ENCODE measurements at regions not wholly inside any gene's neighbourhood (a gene's known extent, or its start where the extent isn't known, plus 50 kb on each side); places are given as distances from the start of the nearest gene placed in this dataset.
A peak's percentile ranks its signal among the peaks of the same experiment; 100 is the strongest.
"Not testable (repeated sequence)": the region's sequence is repeated elsewhere in the genome, so short reads cannot be mapped to it uniquely, and the experiment has no call there.

GRCh38 chr5:36489505-36489904 is 116.9 kb upstream of the SLC1A3 start:
- DNase-seq = no peak

- DNase-seq = no peak
Measured at GRCh38 chr5:36491856-36492255, 114.5 kb upstream of the SLC1A3 start.

- no peak for DNase-seq
Measured at GRCh38 chr5:36492984-36493654, 113.3 kb upstream of the SLC1A3 start.

GRCh38 chr5:36494028-36494427 is 112.4 kb upstream of the SLC1A3 start:
- no peak for DNase-seq

- no peak for DNase-seq
Measured at GRCh38 chr5:36494841-36495601, 111.4 kb upstream of the SLC1A3 start.

- no peak for DNase-seq
Measured at GRCh38 chr5:36495611-36496010, 110.8 kb upstream of the SLC1A3 start.

- no peak for DNase-seq
Measured at GRCh38 chr5:36496471-36496870, 109.9 kb upstream of the SLC1A3 start.

- DNase-seq = no peak
Measured at GRCh38 chr5:36502608-36503007, 103.8 kb upstream of the SLC1A3 start.

- DNase-seq = no peak
Measured at GRCh38 chr5:36505021-36505420, 101.4 kb upstream of the SLC1A3 start.

GRCh38 chr5:36507332-36507952 is 99.0 kb upstream of the SLC1A3 start:
- peak; percentile 69 for DNase-seq

GRCh38 chr5:36508331-36508730 is 98.1 kb upstream of the SLC1A3 start:
- not testable (repeated sequence) for DNase-seq

- DNase-seq = not testable (repeated sequence)
Measured at GRCh38 chr5:36513647-36514046, 92.8 kb upstream of the SLC1A3 start.

- no peak for DNase-seq
Measured at GRCh38 chr5:36519881-36520280, 86.5 kb upstream of the SLC1A3 start.

- DNase-seq = no peak
Measured at GRCh38 chr5:36521219-36521618, 85.2 kb upstream of the SLC1A3 start.

GRCh38 chr5:36521838-36522745 is 84.3 kb upstream of the SLC1A3 start:
- DNase-seq = no peak

- DNase-seq = no peak
Measured at GRCh38 chr5:36522746-36523065, 83.7 kb upstream of the SLC1A3 start.

GRCh38 chr5:36523450-36523849 is 83.0 kb upstream of the SLC1A3 start:
- DNase-seq = no peak

GRCh38 chr5:36523926-36524325 is 82.5 kb upstream of the SLC1A3 start:
- no peak for DNase-seq

- DNase-seq = no peak
Measured at GRCh38 chr5:36526537-36526936, 79.9 kb upstream of the SLC1A3 start.

GRCh38 chr5:36528588-36528987 is 77.8 kb upstream of the SLC1A3 start:
- DNase-seq = no peak

GRCh38 chr5:36529142-36529541 is 77.3 kb upstream of the SLC1A3 start:
- DNase-seq = no peak

- DNase-seq = no peak
Measured at GRCh38 chr5:36530215-36530614, 76.2 kb upstream of the SLC1A3 start.

GRCh38 chr5:36531401-36531800 is 75.0 kb upstream of the SLC1A3 start:
- no peak for DNase-seq

Measured in NCI-H69 (cell line).